Uterus (tissue), 3 donors: ENCODE measurements at regions not wholly inside any gene's neighbourhood (a gene's known extent, or its start where the extent isn't known, plus 50 kb on each side); places are given as distances from the start of the nearest gene placed in this dataset.

ENCODE experiments used
- DNase-seq, 2 donors: peaks; one replicate each; pipeline ENCODE4 v3.0.0-alpha.2; 2019 to 2020
- H3K27ac ChIP-seq, 2 donors: fragments of 200-600 bp; sonication (generic); 1 replicate in 1 of 2; 2 replicates in 1 of 2; pipeline ENCODE4 v1.5.1; 2016 to 2018
- H3K27me3 ChIP-seq, 2 donors: fragments of 200-600 bp; sonication (generic); one replicate each; pipeline ENCODE4 v1.5.1; 2018 to 2019; ENCODE audit warnings: control low read depth in 1 of 2
- H3K36me3 ChIP-seq, 2 donors: fragments of 200-600 bp; sonication (generic); one replicate each; pipeline ENCODE4 v1.5.1; 2019; ENCODE audit warnings: control low read depth in 1 of 2
- H3K4me1 ChIP-seq, 2 donors: fragments of 200-600 bp; sonication (generic); one replicate each; pipeline ENCODE4 v1.5.1; 2018 to 2019; ENCODE audit warnings: control low read depth in 1 of 2
- H3K4me3 ChIP-seq, 2 donors: fragments of 200-600 bp; sonication (generic); 1 replicate in 1 of 2; 2 replicates in 1 of 2; pipeline ENCODE4 v1.5.1; 2018 to 2019; ENCODE audit warnings: mild to moderate bottlenecking in 1 of 2
- H3K9me3 ChIP-seq, 2 donors: fragments of 200-600 bp; sonication (generic); one replicate each; pipeline ENCODE4 v1.5.1; 2019; ENCODE audit warnings: control low read depth in 1 of 2
- POLR2A ChIP-seq, 2 donors: fragments of 450-650 bp; IDR thresholded peaks; one replicate each; pipeline ENCODE4 v1.6.1; 2016; ENCODE audit warnings: antibody characterized with exemption in 2 of 2, mild to moderate bottlenecking in 1 of 2, moderate library complexity in 1 of 2
- intact Hi-C: fragments of 100-400 bp; cut with DNase I; formaldehyde crosslinking; loops from one replicate; pipeline ENCODE4 v1.15.1; 2023; ENCODE audit warnings: low total_unique reads
- TF ChIP-seq, protein P1 (sequence below), 4 experiments: fragments of 200-600 bp in 2 of 4; fragments of 450-650 bp in 2 of 4; sonication (generic) in 2 of 4; IDR thresholded peaks; one replicate each; pipeline ENCODE4 v1.5.1; 2016 to 2019; ENCODE audit warnings: antibody characterized with exemption in 4 of 4, mild to moderate bottlenecking in 2 of 4, moderate library complexity in 1 of 4
- donor health status: DM: yes; HTN: yes; CAD: no.

DNA sequence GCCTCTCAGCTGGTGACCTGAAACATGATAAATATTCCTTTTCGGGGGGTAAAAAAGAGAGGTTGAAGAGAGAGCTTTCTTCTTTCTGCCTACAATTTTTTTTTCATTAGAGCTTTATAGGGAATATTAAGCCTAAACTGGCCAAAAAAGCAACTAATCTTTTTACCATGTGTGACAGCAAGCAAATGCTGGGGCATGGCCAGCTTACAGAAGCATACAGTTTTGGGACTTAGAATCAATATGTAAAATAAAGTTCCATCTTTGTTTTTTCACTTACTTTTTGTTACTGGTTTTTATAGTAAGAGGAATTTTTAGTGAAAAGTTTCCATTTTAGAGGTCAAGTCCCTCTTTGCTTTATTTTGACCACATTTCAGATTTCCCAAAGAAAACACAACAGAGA lies 301.2 kb upstream of the DEPDC1 start:
- no peak for DNase-seq
- H3K27me3 ChIP-seq, result no peaks in the 10 kb centered on the region
- intact Hi-C loops, result no loop called here
- TF ChIP-seq, protein P1, sequence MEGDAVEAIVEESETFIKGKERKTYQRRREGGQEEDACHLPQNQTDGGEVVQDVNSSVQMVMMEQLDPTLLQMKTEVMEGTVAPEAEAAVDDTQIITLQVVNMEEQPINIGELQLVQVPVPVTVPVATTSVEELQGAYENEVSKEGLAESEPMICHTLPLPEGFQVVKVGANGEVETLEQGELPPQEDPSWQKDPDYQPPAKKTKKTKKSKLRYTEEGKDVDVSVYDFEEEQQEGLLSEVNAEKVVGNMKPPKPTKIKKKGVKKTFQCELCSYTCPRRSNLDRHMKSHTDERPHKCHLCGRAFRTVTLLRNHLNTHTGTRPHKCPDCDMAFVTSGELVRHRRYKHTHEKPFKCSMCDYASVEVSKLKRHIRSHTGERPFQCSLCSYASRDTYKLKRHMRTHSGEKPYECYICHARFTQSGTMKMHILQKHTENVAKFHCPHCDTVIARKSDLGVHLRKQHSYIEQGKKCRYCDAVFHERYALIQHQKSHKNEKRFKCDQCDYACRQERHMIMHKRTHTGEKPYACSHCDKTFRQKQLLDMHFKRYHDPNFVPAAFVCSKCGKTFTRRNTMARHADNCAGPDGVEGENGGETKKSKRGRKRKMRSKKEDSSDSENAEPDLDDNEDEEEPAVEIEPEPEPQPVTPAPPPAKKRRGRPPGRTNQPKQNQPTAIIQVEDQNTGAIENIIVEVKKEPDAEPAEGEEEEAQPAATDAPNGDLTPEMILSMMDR (IDR thresholded peaks at IDR 0.05), result no peak
- no peak for TF ChIP-seq POLR2A (IDR thresholded peaks at IDR 0.05)
- H3K4me3 ChIP-seq, result no peak overlapping the region
- H3K36me3 ChIP-seq, result no peaks in the 10 kb centered on the region
- no peak overlapping the region for H3K27ac ChIP-seq
- no peaks in the 10 kb centered on the region for H3K9me3 ChIP-seq
- no peaks in the 10 kb centered on the region for H3K4me1 ChIP-seq

- H3K4me3 ChIP-seq, result no peak overlapping the region
- no peaks in the 10 kb centered on the region for H3K27me3 ChIP-seq
- H3K9me3 ChIP-seq, result no peaks in the 10 kb centered on the region
- no peaks in the 10 kb centered on the region for H3K36me3 ChIP-seq
- TF ChIP-seq, protein P1 (IDR thresholded peaks at IDR 0.05), result no peak
- no peak for TF ChIP-seq POLR2A (IDR thresholded peaks at IDR 0.05)
- no peak for DNase-seq
- H3K4me1 ChIP-seq, result no peaks in the 10 kb centered on the region
- intact Hi-C loops, result no loop called here
- no peak overlapping the region for H3K27ac ChIP-seq
Measured at GRCh38 chr1:68799096-68799495, 302.2 kb upstream of the DEPDC1 start.

GRCh38 chr1:68800182-68800581 lies 303.3 kb upstream of the DEPDC1 start:
- Histone ChIP-seq H3K27ac (no peak overlapping the region), H3K4me1 (no peaks in the 10 kb centered on the region), H3K27me3 (no peaks in the 10 kb centered on the region), H3K36me3 (no peaks in the 10 kb centered on the region), H3K4me3 (no peak overlapping the region), H3K9me3 (no peaks in the 10 kb centered on the region)
- intact Hi-C loops, result no loop called here
- TF ChIP-seq, protein P1 (IDR thresholded peaks at IDR 0.05), result no peak
- TF ChIP-seq POLR2A (IDR thresholded peaks at IDR 0.05), result no peak
- no peak for DNase-seq

DNA sequence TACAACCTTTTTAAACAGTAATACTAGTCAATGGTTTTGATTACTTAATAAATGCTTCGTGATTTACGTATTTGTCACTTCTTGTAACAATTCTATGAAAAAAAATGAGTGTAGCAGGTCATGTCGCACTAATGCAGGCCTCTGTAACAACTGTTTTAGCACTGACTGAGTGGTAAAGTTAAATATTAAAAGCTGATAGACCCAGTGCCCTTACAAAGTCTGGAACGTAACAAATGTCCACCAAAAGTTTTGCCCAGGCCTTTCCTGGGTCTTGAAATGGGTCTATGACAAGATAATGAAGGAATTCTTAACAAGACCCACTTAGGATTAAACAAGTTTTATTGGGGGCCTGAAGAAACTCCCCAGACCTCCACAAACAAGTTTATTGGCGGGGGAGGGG lies 304.6 kb upstream of the DEPDC1 start:
- no peak for DNase-seq
- TF ChIP-seq, protein P1 (IDR thresholded peaks at IDR 0.05), result no peak
- TF ChIP-seq POLR2A (IDR thresholded peaks at IDR 0.05), result no peak
- H3K36me3 ChIP-seq, result no peaks in the 10 kb centered on the region
- H3K27ac ChIP-seq, result no peak overlapping the region
- no peaks in the 10 kb centered on the region for H3K4me1 ChIP-seq
- intact Hi-C loops, result no loop called here
- H3K27me3 ChIP-seq, result no peaks in the 10 kb centered on the region
- H3K9me3 ChIP-seq, result no peaks in the 10 kb centered on the region
- no peak overlapping the region for H3K4me3 ChIP-seq

- TF ChIP-seq POLR2A (IDR thresholded peaks at IDR 0.05), result no peak
- TF ChIP-seq, protein P1 (IDR thresholded peaks at IDR 0.05), result no peak
- no peak for DNase-seq
- peak overlapping the region in 1 of 2 donors; percentile 46 for H3K27ac ChIP-seq
- H3K4me1 ChIP-seq, result no peaks in the 10 kb centered on the region
- intact Hi-C loops, result no loop called here
- H3K9me3 ChIP-seq, result no peaks in the 10 kb centered on the region
- no peak overlapping the region for H3K4me3 ChIP-seq
- H3K27me3 ChIP-seq, result no peaks in the 10 kb centered on the region
- H3K36me3 ChIP-seq, result no peaks in the 10 kb centered on the region
Measured at GRCh38 chr1:68805097-68805641, 308.3 kb upstream of the DEPDC1 start.
